Glomerular endothelial cell (primary cell): ENCODE measurements at regions not wholly inside any gene's neighbourhood (a gene's known extent, or its start where the extent isn't known, plus 50 kb on each side); places are given as distances from the start of the nearest gene placed in this dataset.

Source experiments
- DNase-seq: peaks from one replicate; pipeline ENCODE4 v3.0.0-alpha.2; 2011; ENCODE audit warnings: low read depth, low spot score; ENCODE audit errors: extremely low read depth

DNA sequence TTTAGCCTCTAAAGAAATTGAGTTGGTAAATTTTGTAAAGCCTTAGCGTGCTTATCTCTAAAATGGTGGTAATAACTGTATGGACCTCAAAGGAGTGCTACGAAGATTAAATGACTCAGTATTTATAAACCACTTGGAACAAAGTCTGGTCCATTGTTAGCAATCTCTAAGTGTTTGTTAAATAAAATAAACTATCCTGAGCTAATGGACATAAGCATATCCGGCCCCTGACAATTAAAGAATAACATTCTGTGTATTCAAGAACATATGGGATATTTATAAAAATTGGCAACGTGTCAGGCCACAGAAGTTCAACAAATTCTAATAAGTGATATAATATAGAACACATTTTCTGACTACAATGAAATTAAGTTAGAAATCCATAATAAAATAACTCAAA is 71.0 kb downstream of the MYEOV start:
- DNase-seq: peak; percentile 55

DNA sequence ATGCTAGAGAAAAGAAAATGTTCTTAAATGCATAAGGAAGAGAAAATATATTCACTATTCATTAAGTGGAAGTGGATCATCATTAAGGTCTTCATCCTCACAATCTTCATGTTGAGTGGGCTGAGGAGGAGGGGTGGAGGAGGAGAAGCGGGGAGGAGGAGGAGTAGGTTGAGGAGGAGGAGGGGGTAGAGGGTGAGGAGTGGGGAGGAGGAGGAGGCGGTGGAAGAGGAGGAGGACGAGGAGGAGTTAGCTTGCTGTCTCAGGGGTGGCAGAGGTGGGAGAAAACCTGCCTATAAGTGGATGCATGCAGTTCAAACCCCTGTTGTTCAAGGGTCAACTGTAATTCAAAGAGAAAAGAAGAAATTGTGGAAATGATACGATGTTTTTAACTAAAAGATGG is 71.6 kb downstream of the MYEOV start:
- DNase-seq: no peak

GRCh38 chr11:69366591-69366990 is 72.6 kb downstream of the MYEOV start:
- no peak for DNase-seq

GRCh38 chr11:69367211-69367964 is 73.4 kb downstream of the MYEOV start:
- DNase-seq: no peak

DNA sequence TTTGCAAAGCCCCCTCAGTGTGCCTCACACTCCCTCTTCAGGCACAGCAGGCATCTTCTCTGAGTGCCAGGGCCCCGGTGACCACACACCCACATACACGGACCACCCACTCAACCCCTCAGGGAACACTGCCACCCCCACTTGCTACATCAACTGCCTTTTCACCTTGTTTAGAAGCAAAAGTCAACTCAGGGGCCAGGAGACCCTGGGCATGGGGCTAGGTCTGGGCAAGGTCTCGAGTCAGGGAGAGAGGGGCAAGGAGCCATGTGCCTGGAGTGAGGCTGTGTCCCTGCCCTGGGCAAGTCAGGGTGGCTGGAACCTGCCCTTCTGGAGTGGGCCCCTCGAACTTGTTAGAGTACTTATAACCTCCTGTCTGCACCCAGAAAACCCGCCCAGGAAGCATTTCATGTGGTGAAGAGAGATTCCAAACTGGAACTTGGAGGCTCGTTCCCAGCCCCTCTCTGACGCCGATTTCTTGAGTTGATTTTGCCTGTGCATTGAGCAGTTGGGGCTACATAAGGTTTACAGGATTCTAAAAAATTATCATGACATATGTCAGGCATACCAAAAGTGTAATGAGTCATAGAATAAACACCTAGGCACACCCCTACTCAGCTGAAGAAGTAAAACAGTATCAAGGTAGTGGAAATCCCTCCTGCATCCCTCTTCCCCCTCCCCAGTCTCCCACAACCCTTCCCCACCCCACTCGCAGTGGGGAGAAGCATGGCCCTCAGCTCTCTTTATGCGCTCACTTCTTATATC is 74.3 kb downstream of the MYEOV start:
- no peak for DNase-seq

DNA sequence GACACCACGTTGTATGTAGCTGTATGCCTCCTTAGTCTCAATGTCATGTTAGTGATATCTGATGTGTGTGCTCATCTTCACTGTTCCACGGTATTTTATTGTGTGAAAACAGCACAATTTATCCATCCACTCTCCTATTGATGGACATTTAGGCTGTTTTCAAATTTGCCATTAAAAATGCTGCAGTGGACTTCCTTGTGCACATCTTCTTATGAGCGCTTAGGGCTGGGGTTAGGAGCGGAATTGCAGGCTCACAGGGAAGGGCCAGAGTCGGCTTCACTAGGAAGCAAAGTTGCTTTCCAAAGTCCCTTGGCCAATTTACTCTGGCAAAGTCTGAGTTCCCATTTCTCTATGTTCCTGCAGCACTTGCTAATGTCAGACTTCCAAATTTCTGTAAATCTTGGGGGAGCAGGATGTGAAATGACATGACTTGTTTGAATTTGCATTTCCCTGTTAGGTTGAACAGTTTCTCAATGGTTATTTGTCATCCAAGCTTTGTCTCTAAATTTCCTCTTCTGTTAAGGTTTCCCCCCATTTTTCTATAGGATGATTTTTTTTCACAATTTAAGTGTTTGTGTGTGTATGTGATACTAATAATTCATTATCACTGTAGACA is 75.4 kb downstream of the MYEOV start:
- no peak for DNase-seq

- DNase-seq: no peak
Observed at GRCh38 chr11:69369945-69370344, 76.0 kb downstream of the MYEOV start.

- DNase-seq: no peak
Observed at GRCh38 chr11:69370984-69371709, 77.2 kb downstream of the MYEOV start.

DNA sequence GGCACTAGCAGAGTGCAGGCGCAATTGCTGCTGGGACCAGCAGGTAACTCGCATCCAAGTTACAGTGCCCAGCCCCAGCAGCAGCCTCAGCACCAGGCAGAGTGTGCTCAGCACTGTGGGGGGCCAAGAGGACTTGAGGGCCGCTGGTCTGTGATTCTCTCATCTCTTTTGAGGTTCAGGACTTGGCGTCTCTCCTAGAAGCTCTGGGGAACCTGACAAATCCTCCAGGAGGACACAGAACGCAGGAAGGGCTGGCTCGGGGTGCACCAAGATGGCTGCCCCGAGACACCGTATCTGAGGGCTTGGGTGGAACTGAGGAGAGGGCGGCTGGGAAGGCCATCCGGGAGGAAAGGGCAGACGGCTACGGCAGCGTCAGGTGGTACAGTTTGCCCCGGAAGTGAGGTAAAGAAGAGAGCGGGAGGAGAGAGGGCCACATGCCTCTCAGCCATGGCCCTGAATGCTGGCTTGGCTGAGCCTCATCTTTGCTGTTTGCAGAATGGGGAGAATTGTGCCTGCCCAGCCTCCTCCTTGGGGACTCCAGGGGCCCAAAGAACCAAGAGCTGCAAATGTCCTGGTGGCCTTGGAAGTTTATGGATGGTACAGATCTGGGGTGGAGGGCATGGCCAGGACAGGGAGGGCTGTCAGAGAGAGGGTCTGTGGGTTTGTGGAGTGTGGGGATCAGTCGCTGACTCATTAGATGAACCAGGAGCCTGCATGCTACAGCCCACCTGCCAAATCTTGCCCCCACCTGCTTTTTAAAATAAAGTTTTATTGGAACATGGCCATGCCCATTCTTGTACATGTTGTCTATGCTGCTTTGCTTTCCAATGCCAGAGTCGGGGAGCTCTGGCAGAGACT is 78.0 kb downstream of the MYEOV start:
- no peak for DNase-seq

DNA sequence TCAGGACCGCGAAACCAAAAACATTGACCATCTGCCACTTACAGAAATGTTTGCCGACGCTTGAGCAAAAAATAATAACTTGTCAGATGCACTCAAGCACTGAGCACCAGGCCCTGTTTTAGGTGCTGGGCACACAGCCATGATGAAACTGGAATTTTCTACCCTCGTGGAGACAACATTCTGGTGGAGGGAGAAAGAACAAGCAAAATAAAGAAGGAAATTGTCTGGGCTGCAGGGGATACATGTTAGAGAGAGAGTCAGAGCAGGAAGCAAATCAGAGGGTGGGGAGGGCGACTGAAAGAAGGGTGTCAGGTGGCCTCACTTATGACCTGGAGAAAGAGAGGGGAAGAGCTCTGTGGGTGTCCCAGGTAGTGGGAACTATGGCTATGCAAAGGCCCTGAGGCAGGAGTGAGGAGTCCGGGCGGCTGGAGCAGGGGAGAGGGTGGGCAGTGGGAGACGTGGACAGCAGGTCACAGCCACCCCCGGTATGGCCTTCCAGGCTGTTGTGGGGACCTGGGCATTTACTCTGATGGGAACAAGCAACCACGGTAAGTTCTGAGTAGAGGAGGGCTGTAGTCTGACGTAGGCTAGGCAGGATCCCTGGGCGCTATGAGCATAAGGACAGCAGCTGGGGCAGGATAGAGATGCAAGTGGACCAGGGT is 78.8 kb downstream of the MYEOV start:
- no peak for DNase-seq

DNA sequence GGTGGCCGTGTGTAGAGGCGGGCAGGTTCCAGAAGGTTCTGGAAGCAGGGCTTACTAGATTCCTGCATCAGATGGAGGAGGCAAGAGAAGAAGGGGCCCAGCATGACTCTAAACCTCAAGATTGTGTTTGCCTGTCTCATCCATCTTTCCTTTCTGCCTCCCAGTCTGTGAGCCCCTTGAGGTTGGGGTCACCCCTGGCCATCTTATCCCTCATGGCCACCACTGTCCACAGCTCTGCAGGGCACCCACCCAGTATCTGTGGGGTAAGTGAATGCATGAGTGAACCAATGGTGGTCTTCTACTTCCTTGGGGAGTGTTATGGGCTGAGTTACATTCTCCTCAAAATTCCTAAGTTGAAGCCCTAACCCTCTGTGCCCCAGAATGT is 79.3 kb downstream of the MYEOV start:
- DNase-seq: no peak

DNA sequence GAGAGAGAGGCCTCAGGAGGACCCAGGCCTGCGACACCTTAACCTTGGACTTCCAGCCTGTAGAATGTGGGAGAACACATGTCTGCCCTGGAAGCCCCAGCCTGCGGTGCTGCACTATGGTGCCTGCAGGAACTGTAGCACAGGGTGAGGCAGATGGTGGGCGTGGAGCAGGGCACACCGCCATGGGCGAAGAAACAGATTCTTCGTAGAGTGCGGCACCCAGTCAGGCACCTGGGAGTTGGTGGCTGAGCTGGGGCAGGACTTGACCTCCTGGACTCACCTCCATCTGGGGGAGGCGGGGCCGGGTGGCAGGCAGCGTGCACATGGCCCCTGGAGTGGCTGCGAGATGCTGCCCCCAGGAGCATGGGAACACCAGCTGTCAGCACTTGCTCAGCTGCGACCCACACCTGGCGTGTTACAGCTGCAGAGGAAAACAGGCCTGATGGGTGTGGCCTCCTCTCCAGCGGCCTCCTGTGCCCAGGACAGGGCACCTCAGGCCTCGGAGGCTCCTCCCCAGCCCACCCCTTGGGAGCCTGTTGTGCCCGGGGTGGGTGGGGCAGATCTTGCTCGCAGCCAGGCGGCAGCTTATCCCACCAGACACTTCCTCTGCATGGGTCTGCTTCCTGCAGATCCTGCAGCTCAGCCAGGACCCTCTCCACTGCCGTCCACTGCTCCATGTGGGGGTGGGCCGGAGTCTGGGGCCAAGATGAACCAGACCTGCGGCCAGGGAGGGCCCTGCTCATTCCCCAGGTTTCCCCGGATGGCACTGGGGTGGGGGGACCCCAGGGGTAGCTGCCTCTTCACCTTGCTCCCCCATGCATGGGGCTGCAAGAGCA is 80.4 kb downstream of the MYEOV start:
- no peak for DNase-seq

GRCh38 chr11:69374946-69375310 is 81.0 kb downstream of the MYEOV start:
- DNase-seq: no peak

GRCh38 chr11:69375316-69376154 is 81.6 kb downstream of the MYEOV start:
- no peak for DNase-seq

DNA sequence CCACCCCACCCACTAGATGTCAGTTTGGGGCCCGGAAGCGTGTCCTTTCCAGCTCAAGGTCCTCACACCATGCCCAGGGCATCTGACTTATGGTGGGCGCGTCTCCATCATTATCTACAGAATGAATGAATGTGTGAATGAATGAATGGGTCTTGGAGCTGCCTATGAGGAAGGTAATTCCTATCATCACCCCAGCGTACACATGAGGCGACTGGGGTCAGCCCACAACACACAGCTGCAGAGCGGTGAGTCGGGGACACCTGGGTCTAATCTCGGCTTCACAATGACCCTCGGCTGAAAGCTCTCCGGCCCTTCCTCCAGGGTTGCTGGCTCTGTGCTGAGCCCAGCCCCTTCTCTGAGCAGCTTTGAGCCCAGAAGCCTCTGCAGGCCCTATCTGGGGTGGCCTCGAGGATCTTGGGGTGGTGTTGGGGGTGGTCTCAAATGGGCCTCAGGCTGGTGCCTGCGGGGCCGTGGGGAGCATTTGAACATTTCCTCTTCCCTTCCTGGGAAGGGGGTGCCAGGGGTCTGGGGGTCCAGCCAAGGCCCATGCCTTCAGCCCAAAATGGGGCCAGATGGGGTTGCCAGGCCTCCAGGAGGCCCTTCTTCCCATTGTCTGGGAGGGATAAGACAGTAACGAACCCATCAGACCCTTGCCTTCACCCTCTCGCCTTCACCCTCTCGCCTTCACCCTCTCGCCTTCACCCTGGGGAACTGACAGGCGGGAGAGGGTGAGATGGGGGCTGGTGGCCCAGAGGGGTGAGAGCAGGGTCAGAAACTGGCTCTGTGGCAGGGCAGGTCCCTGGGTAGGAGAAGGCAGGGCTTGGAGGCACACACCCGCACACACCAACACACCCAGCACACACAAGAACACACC is 82.4 kb downstream of the MYEOV start:
- no peak for DNase-seq

- no peak for DNase-seq
Observed at GRCh38 chr11:69377029-69377952, 83.3 kb downstream of the MYEOV start.
